CD4-positive, alpha-beta T cell treated with Interleukin-6 at 100 ng/mL for 8 hours (primary cell): ENCODE measurements at regions not wholly inside any gene's neighbourhood (a gene's known extent, or its start where the extent isn't known, plus 50 kb on each side); places are given as distances from the start of the nearest gene placed in this dataset.
"Not testable (repeated sequence)": the region's sequence is repeated elsewhere in the genome, so short reads cannot be mapped to it uniquely, and the experiment has no call there.

Experiments
- DNase-seq: peaks from one replicate; pipeline ENCODE4 v3.0.0-alpha.2; 2020; ENCODE audit warnings: mixed read lengths, low spot score

DNA sequence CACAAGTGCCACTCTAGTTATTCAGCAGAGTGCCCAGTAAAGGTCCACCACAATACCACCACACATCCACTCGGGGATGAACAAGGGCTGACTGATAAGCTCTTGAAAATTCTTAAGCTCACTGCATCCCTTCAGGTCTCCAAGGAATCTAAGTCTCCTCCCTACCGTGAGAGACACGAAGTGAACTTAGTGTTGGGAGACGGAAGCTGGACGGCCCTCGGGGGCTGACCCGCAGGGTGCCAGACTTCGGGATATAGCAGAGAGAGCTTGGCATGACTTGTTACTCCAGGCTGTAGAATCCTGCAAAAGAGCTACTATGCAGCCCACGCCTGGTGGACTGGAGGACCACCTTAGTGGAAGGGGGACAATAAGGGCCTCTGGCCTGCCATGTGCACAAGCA, 75.1 kb downstream of the LYZL1 start:
- not testable (repeated sequence) for DNase-seq

DNA sequence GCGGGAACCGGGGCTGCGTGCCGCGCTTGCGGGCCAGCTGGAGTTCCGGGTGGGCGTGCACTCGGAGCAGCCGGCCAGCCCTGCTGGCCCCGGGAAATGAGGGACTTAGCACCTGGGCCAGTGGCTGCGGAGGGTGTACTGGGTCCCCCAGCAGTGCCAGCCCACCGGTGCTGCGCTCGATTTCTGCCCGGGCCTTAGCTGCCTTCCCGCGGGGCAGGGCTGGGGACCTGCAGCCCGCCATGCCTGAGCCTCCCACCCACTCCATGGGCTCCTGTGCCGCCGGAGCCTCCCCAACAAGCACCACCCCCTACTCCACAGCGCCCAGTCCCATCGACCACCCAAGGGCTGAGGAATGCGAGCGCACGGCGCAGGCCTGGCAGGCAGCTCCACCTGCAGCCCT, 77.3 kb downstream of the LYZL1 start:
- DNase-seq, result not testable (repeated sequence)

DNA sequence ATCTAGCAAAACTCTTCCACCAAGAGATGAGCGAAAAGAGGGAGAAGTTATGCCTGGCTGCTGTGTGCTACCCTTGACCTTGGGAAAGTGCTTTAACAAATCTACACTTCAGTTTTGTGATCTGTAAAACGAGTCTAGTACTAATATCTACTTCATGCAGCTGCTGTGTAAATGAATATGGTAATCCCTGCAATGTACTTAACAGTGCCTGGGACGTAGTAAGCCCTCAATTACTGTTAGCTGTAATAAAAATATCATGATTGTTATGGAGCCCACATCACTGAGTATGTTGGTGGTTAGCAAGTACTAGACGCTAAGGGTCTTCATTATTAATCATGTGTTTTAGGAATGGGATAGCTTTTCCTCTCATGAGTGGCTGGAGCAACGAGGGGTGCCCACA, 80.5 kb downstream of the LYZL1 start:
- no peak for DNase-seq

DNA sequence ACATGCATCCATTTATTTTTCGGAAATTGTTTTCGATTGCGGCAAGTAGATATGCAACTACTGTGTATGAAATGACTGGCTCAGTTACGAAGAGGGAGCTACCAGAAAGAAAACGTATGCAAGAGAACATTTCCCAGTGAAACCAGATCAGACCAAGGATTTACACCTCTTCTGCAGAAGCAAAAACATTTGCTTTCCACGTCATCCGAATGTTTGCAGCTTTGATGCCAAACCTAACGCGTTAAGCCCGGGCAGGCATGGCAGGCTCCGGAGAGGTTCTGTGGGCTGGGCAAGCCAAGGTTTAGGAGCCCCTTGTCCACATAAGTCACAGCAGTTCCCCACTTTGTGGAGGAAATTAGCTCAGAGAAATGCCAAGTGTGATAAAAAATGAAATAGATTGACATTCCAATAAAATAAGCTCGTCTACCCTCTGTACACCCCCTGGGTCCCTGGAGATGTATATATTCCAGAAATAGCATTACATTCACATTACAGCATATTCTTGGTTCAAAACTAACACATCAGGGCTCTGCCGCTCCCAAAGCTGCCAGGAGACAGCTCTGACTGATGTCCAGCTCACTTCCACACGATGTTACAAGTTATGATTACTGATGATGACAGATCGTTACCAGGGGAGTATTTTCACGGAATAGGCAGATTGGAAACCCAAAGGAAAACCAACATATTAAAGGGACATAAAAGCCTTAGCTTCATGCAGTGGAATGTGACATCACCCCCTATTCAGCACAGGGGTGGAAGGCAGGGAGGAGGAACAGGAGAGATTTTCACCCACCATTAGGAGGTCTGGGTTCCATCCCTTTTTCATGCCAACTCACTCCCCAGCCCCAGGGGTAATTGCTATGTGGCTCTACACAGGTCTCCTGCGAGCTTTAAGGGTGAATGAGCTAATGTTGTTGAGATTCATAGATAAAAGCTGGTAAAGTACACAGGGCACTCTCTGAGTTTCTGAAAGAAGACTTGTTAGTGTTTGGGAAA, 81.5 kb downstream of the LYZL1 start:
- no peak for DNase-seq

DNA sequence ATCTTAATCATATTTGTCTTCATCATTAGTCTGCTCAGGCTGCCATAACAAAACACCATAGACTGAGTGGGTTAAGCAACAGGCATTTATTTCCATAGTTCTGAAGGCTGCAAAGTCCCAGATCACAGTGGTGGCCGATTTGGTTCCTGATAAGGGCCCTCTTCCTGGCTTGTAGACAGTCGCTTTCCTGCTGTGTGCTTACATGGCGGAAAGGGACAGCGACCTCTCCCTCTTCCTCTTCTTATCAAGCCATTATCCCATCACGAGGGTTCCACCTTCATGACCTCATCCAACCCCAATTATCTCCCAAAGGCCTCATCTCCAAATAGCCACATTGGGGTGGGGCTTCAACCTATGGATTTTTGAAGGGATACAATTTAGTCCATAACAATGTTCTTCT, 84.0 kb downstream of the LYZL1 start:
- DNase-seq, result no peak

DNA sequence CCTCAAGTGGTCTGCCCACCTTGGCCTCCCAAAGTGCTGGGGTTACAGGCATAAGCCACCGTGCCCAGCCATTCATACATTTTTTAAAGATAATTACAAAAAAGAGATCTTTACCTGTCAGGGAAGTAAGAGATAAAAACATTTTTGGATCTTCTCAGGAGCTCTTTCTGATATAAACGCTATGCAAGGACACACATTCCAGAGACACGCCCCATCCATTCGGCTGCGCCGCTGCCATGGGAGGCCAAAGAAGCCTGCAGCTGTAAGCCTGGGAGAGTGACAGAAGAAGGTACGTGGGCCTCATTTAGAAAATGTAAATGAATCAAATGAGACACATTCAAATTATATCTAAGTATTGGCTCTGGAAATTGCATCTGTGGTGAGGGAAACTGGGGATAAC, 85.3 kb downstream of the LYZL1 start:
- no peak for DNase-seq

DNA sequence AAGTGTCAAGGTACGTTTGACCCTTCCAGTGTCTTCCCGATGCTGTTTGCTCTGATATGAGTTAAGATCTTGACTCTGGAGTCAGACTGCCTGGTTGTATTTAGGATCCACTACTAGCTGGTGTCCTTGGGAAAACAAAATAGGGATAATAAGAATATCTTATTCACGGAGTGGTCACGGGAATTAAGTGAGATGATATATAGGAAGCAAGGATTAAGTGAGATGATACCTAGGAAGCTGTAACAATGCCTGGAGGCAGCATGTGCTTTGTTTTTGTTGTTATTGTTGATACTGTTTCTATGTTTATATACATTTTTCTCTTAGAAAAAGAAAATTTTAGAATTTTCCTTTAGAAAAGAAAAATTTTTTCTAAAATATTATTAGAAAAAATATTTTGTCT, 87.0 kb downstream of the LYZL1 start:
- no peak for DNase-seq

DNA sequence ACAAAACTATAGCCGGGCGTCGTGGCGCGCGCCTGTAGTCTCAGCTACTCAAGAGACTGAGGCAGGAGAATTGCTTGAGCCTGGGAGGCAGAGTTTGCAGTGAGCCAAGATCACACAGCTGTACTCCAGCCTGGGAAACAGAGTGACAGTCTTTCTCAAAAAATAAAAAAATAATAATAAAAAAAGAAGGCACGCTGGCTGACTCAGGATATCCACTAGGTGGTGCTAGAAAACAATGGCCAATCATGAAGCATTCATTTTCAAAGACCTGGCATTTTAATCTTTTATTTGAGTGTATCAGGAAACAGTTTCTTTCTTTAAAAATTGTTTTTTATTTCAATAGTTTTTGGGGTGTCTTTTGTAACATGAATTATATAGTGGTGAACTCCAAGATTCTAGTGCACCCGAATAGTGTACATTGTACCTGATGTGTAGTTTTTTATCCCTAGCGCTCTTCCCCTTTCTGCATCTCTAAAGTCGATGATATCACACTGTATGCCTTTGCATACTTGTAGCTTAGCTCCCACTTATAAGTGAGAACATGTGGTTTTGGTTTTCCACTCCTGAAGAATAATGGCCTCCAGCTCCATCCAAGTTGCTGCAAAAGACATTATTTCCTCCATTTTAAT, 88.6 kb downstream of the LYZL1 start:
- DNase-seq, result no peak

DNA sequence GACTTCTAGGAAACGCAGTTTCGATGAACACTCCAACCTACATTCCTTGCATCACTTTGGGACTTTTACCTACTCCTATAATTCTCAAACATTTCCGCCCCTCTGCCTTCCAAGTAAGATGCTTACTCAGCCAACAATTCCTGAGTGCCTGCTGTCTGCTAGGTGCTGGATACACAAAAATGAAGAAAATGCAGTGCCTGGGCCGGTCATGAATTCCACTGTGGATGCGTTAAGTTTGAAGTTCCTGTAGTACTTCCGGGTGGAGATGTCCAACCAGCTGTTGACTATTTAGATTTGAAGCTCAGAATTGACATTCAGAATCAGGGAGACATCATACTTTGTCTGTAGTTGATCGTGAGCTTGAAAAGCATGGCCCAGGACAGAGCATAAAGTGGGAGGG, 89.2 kb downstream of the LYZL1 start:
- no peak for DNase-seq

DNA sequence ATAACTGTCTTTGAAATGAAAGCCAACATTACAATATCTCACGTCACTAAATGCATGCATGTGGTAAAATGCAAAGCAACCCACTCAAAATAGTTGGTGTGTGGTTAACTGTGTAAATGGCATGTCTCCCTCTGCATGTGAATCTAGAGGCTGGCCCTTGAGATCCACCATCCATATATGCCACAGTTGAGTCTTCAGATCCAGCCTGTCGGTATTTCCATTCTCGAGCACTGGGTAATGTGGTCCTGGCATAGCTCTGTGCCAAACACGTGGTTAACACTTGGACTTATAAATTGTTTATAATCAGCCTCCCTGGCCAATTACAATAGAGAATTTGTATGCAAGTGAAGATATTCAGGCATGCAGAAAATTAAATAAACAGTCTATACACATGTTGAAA, 90.3 kb downstream of the LYZL1 start:
- no peak for DNase-seq

DNA sequence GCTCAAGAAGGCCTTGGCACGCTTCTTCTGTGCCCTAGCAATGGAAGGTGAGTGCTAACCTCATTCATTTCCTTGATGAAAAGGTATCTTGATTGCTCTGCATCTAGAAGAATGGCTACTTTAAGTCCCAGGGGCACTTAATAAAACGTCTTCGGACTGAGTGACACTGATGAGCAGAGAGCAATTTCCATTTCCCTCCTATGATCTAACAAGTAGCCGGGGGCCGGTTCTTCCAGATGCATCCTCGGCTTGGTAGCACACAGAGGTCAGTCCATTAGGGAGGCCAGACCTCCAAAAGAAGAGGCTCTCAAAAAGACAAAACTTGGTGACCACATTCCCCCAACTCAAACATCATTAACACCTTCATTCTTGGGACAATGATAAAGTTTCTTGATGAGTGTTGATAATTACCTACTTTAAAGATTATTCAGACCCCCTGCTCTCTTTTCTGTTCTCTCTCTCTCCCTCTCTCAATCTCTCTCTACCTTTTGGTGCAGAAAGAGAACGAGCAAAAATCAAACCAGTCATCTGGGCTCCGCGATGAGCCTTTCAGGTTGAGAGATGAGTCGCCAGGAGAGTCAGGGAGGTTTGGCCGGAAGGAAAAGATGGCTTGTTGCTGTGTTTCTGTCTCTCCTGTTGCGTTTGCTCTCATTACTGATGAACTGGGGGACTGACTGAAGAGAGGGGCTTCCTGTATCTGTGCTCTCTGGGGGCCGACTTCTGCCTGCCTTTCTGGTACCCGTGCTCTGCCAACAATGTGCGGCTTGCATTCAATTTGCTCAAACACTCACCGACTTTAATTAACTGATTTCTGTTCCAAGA, 91.1 kb downstream of the LYZL1 start:
- not testable (repeated sequence) for DNase-seq

DNA sequence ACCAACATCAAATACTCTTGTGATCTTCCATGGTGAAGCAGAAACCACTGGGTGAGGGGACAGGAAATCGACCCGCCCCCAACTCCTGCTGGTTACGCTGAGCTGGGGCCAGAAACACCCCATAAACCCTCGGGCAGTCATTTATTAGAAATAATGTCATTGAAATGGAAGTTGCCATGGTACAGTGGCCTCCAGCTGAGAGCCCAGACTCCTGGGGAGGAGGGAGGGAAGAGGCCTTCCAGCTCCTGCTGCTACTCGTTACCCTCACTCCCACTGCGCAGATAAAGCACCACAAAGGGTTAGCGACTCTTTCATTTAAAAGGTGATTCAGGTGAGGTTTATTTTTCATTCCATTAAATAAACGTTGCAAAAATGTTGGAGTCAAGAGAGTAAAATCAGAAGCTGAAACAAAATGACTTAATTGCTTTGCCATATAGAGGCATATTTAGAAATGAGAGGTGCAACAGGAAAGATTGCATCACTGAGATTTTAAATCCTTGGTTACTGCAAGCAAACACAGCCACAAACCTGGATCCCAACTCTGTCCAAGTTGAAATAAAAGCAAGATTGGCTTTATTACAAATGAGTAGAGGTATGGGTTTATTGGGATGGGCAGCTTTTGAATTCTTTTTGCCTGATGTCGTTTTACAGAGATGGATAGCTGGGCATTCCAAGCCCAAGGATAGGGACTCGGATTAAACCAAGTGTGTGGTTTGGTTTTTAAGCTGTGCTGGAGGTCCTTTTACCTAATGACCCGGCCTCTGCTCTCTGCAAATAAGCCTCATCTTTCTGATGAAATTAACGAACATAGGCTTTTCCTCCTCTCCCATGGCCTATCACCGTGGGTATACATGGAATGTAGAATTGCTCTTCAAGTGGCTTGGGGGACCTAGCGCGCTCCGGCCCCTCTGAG, 92.0 kb downstream of the LYZL1 start:
- DNase-seq, result not testable (repeated sequence)

DNA sequence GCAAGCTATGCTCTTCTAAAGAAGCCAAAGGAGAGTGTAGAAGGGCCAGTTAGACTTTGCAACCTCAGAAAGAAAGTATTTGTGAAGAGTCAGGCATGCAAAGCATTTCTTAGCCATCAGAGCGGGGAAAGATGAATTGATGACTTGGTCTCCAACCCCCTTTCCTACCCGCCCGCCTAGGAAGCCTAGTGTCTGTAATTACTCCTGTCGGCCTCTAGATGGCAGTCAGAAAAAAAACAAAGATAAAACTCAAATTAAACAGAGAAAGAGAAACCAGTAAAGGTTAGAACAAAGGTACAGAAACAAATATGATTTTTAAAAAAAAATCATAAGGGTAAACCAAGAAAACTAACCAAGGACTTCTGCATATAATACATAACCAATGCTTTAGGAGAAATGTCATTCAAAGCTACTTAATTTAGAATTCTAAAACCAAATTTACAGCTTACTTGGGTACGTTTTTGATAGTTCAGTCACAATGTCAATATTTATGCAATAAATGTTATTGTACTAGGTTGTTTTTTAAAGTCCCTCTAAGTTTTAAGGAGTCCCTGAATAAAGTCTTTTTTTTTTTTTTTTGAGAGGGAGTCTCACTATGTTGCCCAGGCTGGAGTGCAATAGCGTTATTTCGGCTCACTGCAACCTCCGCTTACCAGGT, 97.6 kb downstream of the LYZL1 start:
- peak; percentile 10 for DNase-seq

DNA sequence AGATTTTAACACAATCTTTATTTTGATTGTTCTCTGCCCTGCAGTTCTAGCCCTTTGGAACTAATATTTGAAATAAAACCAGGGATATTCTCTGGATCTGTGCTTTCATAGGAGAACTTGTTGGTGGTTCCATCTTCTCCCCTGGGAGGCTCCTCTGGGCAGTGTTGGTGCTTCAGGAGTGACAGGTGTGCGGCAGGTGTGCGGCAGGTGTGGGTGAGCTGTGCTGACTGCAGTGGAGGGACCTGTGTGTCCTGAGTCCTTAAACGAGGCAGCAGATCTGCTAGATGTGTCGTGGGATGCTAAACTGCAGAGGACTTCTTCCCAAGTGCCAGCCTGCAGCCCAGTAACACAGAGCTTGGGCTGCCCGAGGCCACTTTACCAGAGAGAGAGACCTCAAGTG, 98.4 kb downstream of the LYZL1 start:
- no peak for DNase-seq

DNA sequence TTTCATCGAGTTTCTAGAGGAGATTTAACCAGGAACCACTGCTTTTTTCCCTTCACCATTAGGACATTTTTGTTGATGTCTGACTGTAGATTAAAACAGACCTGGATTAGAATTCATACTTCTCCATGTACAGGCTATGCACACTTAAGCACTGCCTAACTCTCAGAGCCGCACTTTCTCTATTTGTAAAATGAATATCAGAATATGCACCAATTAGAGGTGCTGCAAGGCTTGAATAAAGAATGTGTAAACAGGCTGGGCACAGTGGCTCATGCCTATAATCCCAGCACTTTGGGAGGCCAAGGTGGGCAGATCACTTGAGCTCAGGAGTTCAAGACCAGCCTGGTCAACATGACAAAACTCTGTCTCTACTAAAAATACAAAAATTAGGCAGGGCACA, 99.2 kb downstream of the LYZL1 start:
- not testable (repeated sequence) for DNase-seq

DNA sequence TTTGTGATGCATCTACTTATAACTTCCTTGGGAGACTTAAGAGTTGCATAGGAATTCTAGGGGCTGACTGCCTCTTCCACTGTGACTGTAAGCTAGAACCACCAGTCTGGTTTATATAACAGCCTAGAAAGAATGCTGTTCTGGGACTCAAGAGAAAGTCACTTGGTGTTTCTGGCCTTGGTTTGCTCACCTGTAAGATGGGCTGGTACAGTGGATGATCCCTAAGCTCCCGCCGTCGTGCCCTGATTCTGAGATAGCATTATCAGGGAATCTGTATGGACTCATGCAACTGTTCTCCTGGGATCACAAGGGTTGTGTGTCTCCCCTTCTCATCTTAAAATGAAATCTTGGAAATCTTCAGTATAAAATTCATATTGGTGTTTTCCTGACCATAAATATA, 100.6 kb downstream of the LYZL1 start:
- no peak for DNase-seq

DNA sequence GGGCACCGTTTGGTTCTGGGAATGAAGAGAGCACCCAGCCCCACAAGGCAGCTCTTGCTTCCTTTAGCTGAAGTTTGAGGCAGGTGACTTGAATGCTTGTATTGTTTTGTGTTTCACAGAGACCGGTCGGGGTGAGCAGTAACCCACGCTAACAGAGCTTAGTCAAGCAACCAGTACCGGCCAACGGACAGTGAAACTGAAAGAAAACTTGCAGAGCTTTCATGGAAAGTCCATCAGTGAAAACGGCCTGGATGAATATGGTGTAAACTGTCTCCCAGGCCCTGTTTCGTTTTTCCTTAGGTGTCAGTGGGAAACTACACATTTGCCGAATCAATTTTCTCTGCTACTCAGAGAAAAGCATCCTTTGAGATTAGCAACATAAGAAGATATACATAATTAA, 101.1 kb downstream of the LYZL1 start:
- no peak for DNase-seq

DNA sequence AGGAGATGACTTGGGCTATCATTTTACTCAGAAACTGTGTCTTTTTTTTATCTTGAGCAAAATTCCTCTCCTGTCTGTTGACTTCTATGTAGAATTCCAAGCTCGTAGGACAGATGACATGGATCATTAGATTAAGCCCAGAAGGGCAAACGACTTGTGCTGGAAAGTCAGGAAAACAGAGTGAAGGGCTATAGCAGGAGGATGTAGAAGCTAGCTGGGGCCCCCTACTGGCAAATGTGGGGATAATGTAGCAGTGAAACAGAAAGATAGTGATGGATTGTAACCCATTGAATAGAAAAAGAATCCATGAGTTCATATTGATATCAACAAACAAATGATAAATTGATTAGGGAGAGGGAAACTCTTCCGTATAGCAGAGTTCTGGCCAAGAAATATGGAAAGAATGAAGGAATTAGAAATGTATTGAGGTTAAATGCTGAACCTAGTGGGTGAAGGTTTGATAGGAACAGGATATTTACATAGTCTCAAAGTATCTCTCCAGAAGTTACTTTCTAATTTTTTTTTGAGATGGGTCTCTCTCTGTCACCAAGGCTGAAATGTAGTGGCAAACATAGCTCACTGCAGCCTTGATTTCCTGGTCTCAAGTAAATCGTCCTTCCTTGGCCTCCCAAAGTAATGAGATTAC, 103.6 kb downstream of the LYZL1 start:
- peak; percentile 15 for DNase-seq

DNA sequence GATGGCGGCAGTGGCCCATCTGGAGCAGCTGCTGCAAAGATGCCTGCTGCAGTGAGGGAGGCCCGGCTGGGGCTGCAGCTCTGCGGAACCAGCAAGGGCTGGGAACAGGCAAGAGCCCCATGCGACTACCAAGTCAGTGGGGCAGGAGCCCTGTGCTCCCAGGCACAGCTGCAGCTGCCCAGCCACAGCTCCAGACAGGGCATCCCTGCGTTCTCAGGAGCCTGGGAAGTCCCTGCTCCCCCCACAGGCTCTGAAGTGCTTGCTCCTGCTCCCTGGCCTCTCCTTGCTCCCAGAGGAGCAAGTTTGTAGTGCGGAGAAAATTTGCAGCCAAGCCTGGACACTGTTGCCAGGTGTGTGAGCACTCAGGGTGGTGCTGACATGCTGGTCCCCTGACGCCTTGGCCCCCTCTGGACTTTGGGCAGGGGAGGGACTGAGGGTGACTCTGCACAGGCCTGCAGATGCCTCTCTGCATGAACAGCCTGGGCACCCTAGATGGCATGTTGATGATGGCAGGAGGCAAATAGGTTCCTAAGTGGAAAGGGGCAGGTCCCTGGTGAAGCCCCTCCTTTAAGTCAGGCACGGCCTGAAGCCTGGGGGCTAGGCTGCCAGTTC, 105.6 kb downstream of the LYZL1 start:
- no peak for DNase-seq

DNA sequence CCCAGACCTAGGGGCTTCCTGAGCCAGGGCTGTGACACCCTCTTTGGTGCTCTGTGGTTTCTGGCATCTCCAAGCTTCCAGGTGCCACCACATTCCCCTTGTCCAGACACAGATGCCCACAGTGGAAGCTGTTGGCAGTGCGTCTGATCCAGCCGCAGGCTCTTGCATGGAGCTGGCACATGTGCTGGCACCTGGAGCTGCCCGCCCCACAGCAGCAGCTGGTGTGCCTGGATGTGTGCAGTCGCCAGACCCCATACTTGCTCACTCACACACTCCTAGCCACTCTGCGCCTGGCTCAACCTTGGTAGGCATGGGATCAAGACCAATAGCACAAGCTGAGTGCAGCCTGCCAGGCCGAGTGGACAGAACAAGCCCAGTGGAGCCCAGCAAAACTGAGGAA, 106.5 kb downstream of the LYZL1 start:
- DNase-seq, result no peak
